Stomach (tissue), 4 donors: ENCODE measurements at regions not wholly inside any gene's neighbourhood (a gene's known extent, or its start where the extent isn't known, plus 50 kb on each side); places are given as distances from the start of the nearest gene placed in this dataset.

Experiments used
- POLR2A ChIP-seq, 4 donors: fragments of 450-650 bp; IDR thresholded peaks; one replicate each; pipeline ENCODE4 v1.6.1; 2016; ENCODE audit warnings: antibody characterized with exemption in 4 of 4, control low read depth in 2 of 4, mild to moderate bottlenecking in 1 of 4, moderate library complexity in 1 of 4
- TF ChIP-seq, protein P1 (sequence below), 7 experiments: fragments of 450-650 bp in 4 of 7; fragments of 200-600 bp in 3 of 7; sonication (generic) in 3 of 7; IDR thresholded peaks; one replicate each; pipeline ENCODE4 v1.5.1; 2016 to 2019; ENCODE audit warnings: antibody characterized with exemption in 7 of 7, control low read depth in 2 of 7, mild to moderate bottlenecking in 1 of 7

DNA sequence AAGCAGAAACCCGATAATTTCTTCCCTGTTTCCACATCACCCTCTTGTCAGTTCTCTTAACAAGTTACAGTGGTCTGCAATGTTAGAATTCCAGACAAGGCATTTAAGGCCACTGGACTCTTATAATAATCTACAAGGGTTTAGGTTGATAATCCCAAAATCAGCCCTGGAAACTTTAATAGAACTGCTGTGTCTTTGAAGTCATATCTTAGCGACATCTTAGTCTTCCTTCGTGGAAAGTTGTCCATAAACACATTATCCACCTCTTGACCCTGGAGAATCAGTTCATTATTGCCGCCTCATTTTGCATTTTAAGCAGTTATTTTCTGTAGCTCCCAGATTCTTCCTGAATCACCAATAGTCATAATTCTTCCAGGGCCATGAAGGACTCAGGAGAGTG lies 108.6 kb upstream of the PLCB4 start:
- TF ChIP-seq, protein P1, sequence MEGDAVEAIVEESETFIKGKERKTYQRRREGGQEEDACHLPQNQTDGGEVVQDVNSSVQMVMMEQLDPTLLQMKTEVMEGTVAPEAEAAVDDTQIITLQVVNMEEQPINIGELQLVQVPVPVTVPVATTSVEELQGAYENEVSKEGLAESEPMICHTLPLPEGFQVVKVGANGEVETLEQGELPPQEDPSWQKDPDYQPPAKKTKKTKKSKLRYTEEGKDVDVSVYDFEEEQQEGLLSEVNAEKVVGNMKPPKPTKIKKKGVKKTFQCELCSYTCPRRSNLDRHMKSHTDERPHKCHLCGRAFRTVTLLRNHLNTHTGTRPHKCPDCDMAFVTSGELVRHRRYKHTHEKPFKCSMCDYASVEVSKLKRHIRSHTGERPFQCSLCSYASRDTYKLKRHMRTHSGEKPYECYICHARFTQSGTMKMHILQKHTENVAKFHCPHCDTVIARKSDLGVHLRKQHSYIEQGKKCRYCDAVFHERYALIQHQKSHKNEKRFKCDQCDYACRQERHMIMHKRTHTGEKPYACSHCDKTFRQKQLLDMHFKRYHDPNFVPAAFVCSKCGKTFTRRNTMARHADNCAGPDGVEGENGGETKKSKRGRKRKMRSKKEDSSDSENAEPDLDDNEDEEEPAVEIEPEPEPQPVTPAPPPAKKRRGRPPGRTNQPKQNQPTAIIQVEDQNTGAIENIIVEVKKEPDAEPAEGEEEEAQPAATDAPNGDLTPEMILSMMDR (IDR thresholded peaks at IDR 0.05) = no peak
- no peak for TF ChIP-seq POLR2A (IDR thresholded peaks at IDR 0.05)
